CD4-positive, alpha-beta T cell treated with Interleukin-1 beta for 1 hour (primary cell): ENCODE measurements at regions not wholly inside any gene's neighbourhood (a gene's known extent, or its start where the extent isn't known, plus 50 kb on each side); places are given as distances from the start of the nearest gene placed in this dataset.
"Not testable (repeated sequence)": the region's sequence is repeated elsewhere in the genome, so short reads cannot be mapped to it uniquely, and the experiment has no call there.

Experiments used
- DNase-seq, 2 donors: peaks; one replicate each; pipeline ENCODE4 v3.0.0-alpha.2; 2020 to 2022

DNA sequence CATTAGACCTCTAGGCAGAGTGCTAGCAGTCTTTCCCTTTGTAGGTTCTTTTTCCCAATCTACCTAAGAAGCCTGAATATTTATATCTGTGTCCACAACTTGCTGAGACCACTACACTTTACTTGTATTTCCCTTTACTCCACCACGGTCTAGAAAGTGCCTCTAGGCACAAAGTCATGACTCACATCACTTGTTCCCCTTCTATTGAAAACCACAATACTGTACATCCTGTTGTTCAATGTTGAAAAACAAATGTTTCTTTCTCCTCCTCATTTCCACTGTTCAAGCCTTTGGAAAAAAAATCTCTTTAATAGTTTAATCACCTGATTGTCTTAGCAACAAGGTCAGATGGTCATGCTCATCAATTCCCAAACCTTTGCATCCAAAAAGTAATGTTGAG lies 326.7 kb downstream of the GUCY2F start:
- no peak for DNase-seq

DNA sequence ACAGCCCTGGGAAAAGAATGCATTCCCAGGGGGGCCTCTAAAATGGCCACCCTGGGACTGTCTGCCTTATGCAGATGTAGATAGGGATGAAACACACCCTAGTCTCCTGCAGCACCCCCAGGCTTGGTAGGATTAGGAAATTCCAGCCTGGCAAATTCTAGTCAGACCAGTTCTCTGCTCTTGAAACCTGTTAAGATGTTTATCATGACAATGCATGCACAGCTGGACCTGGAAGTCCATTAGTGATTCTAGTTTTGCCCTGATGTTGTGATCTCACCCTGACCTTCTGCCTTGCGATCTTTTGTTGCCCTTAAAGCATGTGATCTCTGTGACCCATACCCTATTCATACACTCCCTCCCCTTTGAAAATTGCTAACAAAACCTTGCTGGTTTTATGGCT lies 337.7 kb downstream of the GUCY2F start:
- DNase-seq, result not testable (repeated sequence)

DNA sequence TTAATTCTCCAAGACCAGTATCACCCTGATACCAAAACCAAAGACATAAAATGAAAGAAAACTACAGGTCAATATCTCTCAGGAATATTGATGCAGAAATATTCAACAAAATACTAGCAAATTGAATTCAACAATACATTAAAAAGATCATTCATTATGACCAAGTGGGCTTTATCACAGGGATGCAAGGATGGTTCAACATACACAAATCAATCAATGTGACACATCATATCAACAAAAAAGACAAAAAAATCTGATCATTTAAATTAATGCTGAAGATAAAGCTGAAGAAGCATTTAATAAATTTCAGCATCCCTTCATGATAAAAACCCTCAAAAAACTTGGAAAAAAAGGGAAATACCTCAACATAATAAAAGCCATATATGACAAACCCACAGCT lies 341.4 kb downstream of the GUCY2F start:
- no peak for DNase-seq

DNA sequence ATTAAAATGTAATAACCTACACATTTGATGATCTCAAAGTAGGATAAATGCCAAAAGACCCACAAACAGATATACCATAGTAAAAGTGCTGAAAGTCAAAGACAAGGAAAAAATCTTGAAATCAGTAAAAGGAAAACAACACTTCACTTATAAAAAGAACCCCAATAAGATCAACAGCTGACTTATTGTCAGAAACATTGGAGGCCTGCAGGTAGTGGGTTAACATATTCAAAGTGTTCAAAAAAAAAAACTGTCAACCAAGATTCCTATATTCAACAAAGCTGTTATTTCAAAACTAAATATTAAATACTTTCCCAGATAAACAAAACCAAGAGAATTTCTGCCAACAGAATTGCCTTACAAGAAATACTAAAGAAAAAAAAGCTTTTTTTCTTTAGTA lies 347.1 kb downstream of the GUCY2F start:
- no peak for DNase-seq

DNA sequence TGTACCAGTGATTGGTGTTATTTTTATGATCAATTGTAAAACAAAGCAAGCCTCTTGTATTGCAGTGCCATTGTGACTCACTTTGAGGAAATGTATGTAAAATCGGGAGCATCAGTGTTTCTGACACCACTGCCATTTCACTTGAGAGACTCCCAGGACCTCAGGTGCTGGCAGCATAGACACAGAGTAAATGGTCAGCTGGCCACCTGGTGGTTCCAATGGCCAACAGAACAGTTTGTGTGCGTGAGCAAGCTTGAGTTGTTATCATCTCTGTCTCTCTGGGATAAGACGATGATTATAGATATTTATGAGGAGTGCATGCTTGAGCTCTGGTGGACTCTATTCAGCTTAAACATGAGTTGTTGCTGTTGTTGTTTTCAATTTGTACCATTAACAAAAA lies 356.6 kb downstream of the GUCY2F start:
- no peak for DNase-seq

DNA sequence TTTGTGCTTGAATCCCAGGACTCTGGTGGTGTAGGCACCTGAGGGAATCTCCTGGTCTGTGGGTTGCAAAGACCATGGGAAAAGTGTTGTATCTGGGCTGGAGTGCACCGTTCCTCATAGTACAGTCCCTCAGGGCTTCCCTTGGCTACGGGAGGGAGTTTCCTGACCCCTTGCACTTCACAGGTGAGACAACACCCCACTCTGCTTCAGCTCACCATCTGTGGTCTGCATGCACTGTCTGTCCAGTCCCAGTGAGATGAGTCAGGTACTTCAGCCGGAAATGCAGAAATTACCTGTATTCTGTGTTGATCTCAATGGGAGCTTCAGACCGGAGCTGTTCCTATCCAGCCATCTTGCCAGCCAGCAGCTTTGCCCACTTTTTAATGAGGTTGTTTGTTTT lies 353.0 kb upstream of the IRS4 start:
- no peak for DNase-seq

DNA sequence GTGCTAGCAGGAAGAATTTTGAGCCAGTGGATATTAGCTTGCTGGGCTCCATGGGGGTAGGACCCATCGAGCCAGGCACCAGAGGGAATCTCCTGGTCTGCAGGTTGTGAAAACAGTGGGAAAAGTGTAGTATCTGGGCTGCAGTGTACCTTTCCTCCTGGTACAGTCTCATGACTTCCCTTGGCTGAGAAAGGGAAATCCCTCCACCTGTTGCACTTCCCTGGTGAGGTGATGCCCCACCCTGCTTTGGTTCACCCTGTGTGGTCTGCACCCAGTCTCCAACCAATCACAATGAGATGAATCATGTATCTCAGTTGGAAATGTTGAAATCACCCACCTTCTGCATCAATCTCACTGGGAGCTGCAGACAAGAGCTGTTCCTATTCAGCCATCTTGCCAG lies 341.4 kb upstream of the IRS4 start:
- no peak for DNase-seq

DNA sequence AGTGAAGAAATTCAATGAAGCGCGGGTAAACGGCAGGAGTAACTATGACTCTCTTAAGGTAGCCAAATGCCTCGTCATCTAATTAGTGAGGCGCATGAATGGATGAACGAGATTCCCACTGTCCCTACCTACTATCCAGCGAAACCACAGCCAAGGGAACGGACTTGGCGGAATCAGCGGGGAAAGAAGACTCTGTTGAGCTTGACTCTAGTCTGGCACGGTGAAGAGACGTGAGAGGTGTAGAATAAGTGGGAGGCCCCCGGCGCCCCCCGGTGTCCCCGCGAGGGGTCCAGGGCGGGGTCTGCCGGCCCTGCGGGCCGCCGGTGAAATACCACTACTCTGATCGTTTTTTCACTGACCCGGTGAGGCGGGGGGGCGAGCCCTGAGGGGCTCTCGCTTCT lies 317.8 kb upstream of the IRS4 start:
- DNase-seq, result not testable (repeated sequence)

DNA sequence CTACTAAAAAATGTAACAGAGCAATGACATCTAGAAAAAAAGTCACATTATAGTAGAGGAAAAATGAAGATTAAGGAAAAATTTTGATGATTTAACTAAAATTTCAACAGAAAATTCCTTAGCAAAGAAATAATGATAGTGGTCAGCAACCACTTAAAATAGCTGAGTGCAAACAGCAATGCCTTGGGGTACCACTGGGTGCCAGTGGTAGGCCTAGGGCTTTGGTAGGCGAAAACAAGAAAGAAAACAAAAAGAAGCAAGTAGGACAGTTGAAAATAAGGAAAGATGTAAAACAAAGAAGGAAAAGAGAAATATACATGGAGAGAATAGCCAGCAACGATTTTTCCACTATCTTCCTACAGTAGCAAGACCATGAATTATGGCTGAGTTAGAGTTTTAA lies 313.5 kb upstream of the IRS4 start:
- no peak for DNase-seq

DNA sequence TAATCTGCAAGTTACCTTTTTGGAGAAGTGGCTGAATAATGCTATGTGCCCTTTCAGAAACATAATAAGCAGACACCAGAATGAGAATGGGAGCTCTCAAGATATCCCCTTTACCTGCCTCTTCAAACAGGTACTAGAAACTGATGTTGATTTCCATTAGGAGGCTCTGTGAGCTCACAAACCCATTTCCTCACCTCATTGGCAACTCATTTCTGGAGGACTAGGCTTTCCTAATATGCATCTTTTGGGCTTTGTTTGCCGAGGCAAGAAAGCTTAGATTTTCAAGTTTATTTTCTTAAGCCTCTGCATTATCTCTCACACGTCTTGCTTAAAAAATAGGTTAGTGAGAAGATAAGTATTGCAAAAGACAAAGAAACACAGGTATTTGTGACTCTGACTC lies 313.1 kb upstream of the IRS4 start:
- DNase-seq, result no peak

DNA sequence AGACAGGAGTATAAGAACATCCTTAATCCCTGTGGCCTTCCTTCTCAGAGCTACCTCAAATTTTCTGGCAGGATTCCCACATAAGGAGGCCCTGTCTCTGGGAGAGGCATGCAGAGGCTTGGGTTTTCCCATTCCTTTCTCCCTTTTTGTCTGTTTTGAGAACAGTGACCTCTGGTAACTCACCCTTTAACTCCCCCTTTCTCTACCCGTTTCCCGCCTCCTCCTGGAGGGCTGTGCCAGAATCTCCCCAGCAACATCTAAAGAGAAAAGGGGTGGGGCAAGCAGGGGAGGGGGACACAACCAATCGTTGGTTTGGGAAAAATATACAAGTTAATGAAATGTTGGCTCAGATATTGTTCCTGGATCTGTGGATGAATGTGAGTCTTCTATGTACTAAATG lies 303.7 kb upstream of the IRS4 start:
- DNase-seq, result no peak

DNA sequence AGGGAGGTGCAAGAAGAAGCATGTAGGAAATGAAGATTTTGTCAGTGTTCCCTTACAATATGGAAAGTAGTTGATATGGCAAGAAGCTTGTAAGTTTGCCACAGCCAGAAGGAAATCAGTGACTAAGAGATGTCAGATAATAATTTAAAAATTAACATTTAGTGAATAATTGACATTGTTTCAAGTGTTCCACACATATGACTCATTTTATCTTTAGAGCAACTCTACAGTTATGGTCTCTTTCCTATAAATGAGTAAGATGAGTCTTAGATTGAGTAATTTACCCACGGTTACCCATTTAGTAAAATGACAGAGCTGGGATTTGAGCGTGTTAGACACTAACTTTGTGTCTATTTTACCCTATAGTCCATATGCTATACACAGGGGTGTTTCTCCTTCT lies 300.3 kb upstream of the IRS4 start:
- no peak for DNase-seq

DNA sequence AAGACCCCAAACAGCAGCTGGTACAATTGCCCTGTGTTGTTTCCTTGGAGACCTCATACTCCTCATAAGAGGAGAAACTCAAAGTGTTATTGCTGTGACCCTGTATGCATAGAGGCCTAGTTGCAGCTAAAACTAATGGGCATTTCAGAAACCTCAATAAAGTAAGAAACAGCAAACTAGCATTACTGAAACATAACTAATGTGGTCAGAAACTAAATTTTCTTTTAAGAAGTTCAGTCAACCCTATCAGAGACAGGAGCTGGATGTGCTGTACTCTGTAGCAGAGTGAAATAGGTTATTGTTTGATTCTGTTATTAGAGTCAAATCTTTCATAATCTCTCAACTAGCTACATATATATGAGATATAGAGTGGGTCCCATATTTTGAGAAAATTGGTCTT lies 257.5 kb upstream of the IRS4 start:
- no peak for DNase-seq

DNA sequence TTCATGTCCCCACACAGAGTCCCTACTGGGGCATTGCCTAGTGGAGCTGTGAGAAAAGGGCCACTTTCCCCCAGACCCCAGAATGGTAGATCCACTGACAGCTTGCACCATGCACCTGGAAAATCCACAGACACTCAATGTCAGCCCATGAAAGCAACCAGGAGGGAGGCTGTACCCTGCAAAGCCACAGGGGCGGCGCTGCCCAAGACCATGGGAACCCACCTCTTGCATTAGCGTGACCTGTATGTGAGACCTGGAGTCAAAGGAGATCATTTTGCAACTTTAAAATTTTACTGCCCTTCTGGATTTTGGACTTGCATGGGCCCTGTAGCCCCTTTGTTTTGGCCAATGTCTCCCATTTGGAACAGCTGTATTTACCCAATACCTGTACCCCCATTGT lies 236.5 kb upstream of the IRS4 start:
- DNase-seq, result not testable (repeated sequence)

DNA sequence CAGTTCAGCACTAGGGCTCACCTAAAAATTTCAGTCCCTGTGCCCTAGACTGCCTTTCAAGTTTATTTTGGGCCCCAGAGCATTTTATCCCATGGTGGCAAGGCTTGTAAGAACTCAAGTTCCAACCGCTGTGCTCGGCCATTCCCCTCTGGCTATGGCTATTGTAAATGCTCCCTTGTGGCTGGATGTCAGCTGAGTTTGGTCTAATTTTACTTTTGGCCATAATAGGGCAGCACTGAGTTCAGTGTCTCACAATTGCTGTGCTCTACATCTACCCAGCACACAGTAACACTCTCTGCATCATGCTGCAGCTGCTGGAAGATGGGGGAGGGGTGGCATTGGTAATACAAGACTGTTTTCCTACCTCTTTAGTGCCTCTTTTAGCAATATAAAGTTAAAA lies 210.8 kb upstream of the IRS4 start:
- no peak for DNase-seq

DNA sequence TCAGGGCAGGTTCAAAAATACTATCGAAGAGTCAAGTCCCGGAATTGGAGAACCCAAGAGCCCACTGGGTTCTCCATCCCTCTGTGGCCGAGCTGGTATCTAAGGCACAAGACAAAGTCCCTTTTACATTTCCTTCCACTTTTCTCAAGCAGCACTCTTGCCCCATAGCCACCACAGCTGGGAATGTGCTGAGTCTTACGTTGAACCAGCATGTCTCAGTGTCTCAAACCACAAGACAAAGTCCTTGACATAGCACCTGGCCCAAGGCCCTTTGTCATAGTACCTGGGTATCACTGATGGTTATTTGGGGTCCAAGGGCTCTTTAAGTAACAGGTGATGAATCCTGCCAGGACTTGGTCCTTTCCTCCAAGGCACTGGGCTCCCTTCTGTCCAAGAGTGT lies 210.2 kb upstream of the IRS4 start:
- no peak for DNase-seq

DNA sequence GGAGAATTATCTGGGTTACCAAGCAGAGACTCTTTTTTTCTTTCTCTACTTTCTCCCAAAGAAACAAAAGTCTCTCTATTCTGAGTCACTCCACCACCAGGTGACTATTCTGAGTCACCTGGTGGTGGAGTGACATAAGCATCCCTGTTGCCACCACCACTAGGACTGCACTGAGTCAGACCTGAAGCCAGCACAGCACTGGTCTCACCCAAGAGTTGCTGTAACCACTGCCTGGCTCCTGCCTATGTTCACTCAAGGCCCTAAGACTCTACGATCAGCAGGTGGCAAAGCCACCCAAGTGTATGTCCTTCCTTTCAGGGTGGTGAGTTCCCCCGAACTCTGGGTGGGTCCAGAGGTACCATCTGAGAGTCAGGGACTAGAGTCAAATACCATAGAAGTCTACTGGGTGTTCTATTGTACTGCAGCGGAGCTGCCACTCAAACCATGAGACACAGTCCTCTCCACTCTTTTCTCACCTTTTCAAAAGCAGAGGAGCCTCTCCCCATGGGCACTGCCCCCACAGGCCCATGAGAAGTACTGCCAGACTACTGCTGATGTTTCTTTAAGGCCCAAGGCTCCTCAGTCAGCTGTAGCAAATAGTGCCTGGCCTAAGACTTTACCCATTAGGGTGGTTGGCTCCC lies 209.6 kb upstream of the IRS4 start:
- no peak for DNase-seq

DNA sequence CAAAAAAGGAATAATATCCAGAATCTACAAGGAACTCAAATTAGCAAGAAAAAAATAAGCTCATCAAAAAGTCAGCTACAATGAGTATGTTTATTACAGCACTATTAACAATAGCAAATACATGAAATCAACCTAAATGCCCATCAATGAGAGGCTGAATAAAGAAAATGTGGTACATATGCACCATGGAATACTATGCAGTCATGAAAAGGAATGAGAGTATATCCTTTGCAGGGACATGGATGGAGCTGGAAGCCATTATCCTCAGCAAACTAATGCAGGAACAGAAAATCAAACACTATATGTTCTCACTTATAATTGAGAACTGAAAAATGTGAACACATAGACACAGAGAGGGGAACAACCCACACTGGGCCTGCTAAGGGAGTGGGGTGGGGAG lies 178.4 kb upstream of the IRS4 start:
- no peak for DNase-seq

DNA sequence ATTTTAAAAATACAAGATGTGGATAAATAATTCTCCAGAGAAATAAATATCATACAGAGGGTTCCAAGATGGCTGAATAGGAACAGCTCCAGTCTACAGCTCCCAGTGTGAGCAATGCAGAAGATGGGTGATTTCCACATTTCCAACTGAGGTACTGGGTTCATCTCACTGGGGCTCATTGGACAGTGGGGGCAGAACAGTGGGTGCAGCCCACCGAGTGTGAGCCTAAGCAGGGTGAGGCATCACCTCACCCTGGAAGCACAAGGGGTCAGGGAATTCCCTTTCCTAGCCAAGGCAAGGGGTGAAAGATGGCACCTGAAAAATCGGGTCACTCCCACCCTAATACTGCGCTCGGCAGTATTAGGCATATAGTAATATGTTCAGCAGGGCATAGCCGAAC lies 167.5 kb upstream of the IRS4 start:
- DNase-seq, result not testable (repeated sequence)

DNA sequence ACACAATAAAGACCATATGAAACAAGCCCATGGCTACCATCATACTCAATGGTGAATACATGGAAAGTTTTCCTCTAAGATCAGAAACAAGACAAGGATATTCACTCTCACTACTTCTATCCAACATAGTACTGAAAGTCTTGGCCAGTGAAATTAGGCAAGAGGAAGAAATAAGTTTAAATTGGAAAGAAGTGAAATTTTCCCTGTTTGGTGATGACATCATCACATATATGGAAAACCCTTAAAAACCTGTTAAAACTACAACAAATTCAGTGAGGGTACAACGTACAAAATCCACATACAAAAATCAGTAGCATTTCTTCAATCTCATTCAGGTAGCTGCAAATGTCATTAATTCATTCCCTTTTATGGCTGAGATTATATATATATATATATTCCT lies 164.0 kb upstream of the IRS4 start:
- DNase-seq, result no peak

DNA sequence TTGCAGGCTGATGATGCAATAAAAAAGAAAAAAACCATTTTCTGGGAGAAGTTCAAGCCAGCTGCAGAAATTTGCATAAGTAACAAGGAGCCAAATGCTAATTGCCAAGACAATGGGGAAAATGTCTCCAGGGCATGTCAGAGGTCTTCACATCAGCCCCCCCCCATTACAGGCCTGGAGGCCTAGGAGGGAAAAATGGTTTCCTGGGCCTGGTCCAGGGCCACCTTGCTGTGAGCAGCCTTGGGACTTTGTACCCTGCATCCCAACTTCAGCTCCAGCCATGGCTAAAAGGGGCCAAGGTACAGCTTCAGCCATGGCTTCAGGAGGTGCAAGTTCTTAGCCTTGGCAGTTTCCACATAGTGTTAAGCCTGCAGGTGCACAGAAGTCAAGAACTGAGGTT lies 160.0 kb upstream of the IRS4 start:
- not testable (repeated sequence) for DNase-seq

DNA sequence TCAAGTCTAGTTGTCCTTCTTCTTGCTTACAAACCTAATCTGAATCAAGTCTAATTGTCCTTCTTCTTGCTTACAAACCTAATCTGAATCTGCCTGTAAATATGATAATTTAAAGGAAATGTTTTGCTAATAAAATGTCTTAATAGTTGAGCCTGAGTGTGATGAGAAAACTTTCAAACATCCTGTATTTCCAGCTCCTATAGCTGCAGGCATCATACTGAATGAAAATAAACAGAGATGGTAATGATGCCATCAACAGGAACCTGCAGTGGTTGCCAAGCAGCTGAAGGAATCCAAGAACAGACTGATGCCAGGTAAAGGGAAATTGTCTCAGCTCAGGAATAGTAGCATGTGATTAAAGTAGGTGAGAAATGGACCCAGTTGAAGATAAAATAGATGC lies 156.1 kb upstream of the IRS4 start:
- no peak for DNase-seq

DNA sequence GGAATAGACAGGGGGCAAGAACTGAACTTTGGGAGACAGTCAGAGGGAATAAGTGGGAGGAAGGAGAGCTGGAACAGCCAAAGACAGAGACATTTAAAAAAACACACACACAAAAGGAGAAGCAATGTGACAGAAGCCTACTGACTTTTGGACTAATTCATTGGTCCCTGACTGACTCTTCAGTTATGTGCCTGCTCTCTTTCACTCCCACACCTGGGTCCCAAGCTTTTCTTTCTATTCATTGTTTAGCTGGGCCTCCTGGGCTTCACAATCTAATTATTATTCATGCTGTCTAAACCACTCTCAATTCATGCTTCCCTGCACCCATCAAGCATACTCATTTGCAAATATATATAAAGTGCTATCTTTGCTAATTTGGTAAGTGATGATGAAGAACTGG lies 139.2 kb upstream of the IRS4 start:
- no peak for DNase-seq

DNA sequence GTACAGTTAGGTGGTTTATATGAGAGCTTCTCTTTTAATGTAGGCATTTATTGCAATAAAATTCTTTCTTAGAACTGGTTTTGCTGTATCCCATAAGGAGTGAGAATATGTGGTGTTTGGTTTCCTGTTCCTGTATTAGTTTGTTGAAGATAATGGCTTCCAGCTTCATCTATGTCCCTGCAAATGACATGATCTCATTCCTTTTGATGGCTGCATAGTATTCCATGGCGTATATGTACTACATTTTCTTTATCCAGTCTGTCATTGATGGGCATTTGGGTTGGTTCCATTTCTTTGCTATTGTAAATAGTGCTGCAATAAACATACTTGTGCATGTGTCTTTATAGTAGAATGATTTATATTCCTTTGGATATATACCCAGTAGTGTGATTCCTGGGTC lies 106.7 kb upstream of the IRS4 start:
- not testable (repeated sequence) for DNase-seq

DNA sequence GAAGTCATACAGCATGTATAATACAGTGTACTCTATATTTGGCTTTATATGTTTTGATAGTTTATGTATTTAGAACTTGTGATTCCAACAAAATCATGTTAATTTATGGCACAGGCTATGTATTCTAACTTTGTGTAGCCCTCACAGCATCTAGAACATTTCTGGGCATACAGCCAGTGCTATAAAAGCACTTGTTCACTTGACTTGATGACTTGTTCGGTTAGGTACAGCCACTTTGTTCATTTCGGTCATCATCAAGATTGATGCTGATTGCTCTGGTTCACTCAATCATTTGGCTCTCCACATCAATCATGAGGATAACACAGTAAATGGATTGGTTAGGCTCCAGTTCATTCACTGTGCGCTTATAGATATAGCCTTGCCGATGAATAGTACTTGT lies 97.6 kb upstream of the IRS4 start:
- no peak for DNase-seq

DNA sequence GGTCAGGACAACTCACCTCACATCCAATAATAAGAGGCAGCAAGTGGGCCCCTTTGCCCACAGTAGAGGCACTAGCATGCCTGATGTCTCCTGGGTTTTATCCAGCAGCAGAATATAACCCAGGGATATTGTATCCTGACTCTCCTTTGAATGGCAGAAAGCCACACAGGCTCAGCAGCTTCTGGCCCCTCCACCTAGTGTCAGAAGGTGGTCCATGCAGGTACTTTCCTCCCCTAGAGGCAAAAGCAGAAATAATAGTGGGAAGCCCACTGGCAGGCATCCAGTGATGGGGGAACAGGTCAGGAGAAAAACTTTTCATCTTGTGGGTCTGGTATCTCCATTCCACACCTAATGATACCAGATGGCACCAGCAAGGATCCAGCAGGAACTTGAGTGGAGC lies 75.5 kb upstream of the IRS4 start:
- DNase-seq, result no peak
